A673 (cell line): ENCODE measurements at regions not wholly inside any gene's neighbourhood (a gene's known extent, or its start where the extent isn't known, plus 50 kb on each side); places are given as distances from the start of the nearest gene placed in this dataset.

Experiments
- BruUV-seq: library from RNA; stranded (reverse); fragments of 400-500 nt; replicated peaks from 2 replicates; lab custom pipeline; 2021; lab: Mats Ljungman, UMichigan
- CTCF ChIA-PET: fragments of 300-600 bp; sonication (Branson Sonifier 250); formaldehyde crosslinking; loops from one replicate; lab custom pipeline; 2022; ENCODE audit warnings: antibody characterized with exemption; lab: Charles Lee
- POLR2A ChIA-PET: fragments of 300-600 bp; sonication (Branson Sonifier 250); formaldehyde crosslinking; loops from one replicate; lab custom pipeline; 2022; ENCODE audit warnings: antibody characterized with exemption; ENCODE audit not compliant: low non-redundant PET; lab: Charles Lee
- DNase-seq: peaks from one replicate; pipeline ENCODE4 v3.0.0-alpha.2; 2015; ENCODE audit warnings: low spot score
- H3K27ac ChIP-seq: fragments of 200-600 bp; sonication (generic); 2 replicates; pipeline ENCODE4 v1.5.1; 2016; ENCODE audit warnings: mixed run types, low read depth, mild to moderate bottlenecking, mixed read lengths, antibody characterized with exemption, low read length; ENCODE audit not compliant: poor library complexity, severe bottlenecking
- H3K27me3 ChIP-seq: fragments of 200-600 bp; sonication (generic); replicated peaks from 2 replicates; pipeline ENCODE4 v1.6.1; 2017; ENCODE audit warnings: mixed run types, low read depth, mild to moderate bottlenecking, mixed read lengths, antibody characterized with exemption, low read length; ENCODE audit not compliant: insufficient read depth, poor library complexity
- H3K36me3 ChIP-seq: fragments of 200-600 bp; sonication (generic); 2 replicates; pipeline ENCODE4 v1.6.1; 2016; ENCODE audit warnings: mixed run types, mild to moderate bottlenecking, mixed read lengths, antibody characterized with exemption, low read length; ENCODE audit not compliant: insufficient read depth, poor library complexity, severe bottlenecking
- H3K4me1 ChIP-seq: fragments of 200-600 bp; sonication (generic); 2 replicates; pipeline ENCODE4 v1.6.1; 2017; ENCODE audit warnings: mixed run types, mild to moderate bottlenecking, mixed read lengths, antibody characterized with exemption, low read length; ENCODE audit not compliant: insufficient read depth, poor library complexity, severe bottlenecking
- H3K4me3 ChIP-seq: fragments of 200-600 bp; sonication (generic); 2 replicates; pipeline ENCODE4 v1.5.1; 2016; ENCODE audit warnings: low read depth, mixed run types, mild to moderate bottlenecking, mixed read lengths, low read length; ENCODE audit not compliant: poor library complexity, severe bottlenecking
- H3K9me3 ChIP-seq: fragments of 200-600 bp; sonication (generic); 2 replicates; pipeline ENCODE4 v1.6.1; 2016; ENCODE audit warnings: mixed run types, low read depth, mild to moderate bottlenecking, mixed read lengths, antibody characterized with exemption, low read length; ENCODE audit not compliant: poor library complexity, severe bottlenecking
- EZH2 ChIP-seq: fragments of 200-600 bp; sonication (generic); IDR thresholded peaks from 2 replicates; pipeline ENCODE4 v1.6.1; 2017; ENCODE audit warnings: borderline replicate concordance, low read depth, mild to moderate bottlenecking, mixed read lengths, antibody characterized with exemption, low read length; ENCODE audit not compliant: poor library complexity, severe bottlenecking
- intact Hi-C: fragments of 100-400 bp; cut with micrococcal nuclease; formaldehyde crosslinking; loops from one replicate; pipeline ENCODE4 v1.10.0; 2022; ENCODE audit not compliant: unreplicated experiment
- TF ChIP-seq, protein P1 (sequence below): fragments of 300-800, 200-600 bp; sonication (generic); conservative IDR thresholded peaks from 2 replicates; pipeline ENCODE4 v1.5.1; 2017; ENCODE audit warnings: low read depth, mild to moderate bottlenecking, antibody characterized with exemption, low read length, moderate library complexity, mixed read lengths

DNA sequence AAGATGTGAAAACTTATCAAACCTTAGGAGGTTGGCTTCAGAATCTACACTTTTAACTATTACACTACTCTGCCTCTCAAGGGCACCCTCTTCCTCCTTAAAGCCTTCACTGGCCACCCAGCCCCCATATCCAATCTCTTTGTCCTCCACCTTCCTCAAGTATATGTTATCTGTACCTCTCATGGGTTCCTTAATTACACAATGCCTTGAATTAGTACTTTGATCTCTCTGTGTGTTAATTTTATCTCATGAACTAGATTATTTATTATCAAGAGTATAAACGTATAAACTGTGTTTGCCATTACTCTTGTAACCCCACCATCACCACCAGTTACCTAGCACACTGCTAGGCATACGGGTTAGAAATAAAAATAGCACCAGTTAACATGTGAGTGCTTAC is 83.3 kb downstream of the NCR2 start:
- H3K27me3 ChIP-seq = no peaks in the 10 kb centered on the region
- ChIA-PET CTCF (no interaction called here), POLR2A (no interaction called here)
- BruUV-seq = no TSS peak
- no peaks in the 10 kb centered on the region for H3K36me3 ChIP-seq
- H3K27ac ChIP-seq = no peak overlapping the region
- H3K9me3 ChIP-seq = no peaks in the 10 kb centered on the region
- TF ChIP-seq, protein P1, sequence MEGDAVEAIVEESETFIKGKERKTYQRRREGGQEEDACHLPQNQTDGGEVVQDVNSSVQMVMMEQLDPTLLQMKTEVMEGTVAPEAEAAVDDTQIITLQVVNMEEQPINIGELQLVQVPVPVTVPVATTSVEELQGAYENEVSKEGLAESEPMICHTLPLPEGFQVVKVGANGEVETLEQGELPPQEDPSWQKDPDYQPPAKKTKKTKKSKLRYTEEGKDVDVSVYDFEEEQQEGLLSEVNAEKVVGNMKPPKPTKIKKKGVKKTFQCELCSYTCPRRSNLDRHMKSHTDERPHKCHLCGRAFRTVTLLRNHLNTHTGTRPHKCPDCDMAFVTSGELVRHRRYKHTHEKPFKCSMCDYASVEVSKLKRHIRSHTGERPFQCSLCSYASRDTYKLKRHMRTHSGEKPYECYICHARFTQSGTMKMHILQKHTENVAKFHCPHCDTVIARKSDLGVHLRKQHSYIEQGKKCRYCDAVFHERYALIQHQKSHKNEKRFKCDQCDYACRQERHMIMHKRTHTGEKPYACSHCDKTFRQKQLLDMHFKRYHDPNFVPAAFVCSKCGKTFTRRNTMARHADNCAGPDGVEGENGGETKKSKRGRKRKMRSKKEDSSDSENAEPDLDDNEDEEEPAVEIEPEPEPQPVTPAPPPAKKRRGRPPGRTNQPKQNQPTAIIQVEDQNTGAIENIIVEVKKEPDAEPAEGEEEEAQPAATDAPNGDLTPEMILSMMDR = no peak
- no peak for TF ChIP-seq EZH2
- no peak overlapping the region for H3K4me3 ChIP-seq
- intact Hi-C loops = no loop called here
- no peaks in the 10 kb centered on the region for H3K4me1 ChIP-seq
- DNase-seq = no peak

DNA sequence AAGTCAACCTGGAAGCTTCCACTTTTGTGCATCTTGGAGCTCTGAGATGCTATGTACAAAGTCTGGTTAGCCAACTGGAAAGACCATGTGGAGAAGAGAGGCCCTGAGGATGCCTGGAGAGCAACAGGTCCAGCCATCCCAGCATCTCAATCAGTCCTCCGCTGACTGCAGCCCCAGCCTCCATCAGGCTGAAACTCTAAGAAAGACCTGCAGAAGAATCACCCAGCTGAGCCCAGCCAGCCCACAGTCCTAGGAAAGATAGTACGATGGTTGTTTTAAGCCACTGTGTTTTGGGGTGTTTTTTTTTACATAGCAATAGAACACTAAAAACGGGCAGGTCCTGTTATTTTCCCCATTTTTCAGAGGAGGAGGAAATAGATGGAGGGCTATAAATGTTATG is 84.0 kb downstream of the NCR2 start:
- no peaks in the 10 kb centered on the region for H3K4me1 ChIP-seq
- DNase-seq = no peak
- intact Hi-C loops = no loop called here
- no peaks in the 10 kb centered on the region for H3K36me3 ChIP-seq
- H3K9me3 ChIP-seq = no peaks in the 10 kb centered on the region
- H3K4me3 ChIP-seq = no peak overlapping the region
- TF ChIP-seq EZH2 = no peak
- TF ChIP-seq, protein P1 = no peak
- ChIA-PET POLR2A (no interaction called here), CTCF (no interaction called here)
- BruUV-seq = no TSS peak
- H3K27me3 ChIP-seq = no peaks in the 10 kb centered on the region
- H3K27ac ChIP-seq = no peak overlapping the region

DNA sequence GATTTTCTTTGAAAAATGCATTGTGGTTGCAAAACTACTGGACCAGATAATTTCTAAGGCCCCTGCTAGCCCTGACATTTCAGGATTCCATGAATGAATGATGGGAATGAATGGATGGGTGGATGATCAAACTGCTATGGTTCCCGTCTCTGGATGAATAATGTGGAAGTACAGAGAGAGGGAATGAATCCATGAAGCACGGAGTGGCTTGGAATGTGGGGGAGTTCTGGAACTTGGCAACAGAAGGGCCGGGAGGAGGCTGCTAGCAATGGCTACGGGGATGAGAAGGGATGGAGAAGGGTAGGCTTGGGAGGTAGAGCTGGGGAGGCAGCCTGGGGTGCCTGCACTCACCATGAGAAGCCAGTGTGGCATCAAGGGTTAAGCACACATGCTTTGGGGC is 84.8 kb downstream of the NCR2 start:
- no peak for DNase-seq
- no peaks in the 10 kb centered on the region for H3K27me3 ChIP-seq
- H3K36me3 ChIP-seq = no peaks in the 10 kb centered on the region
- no peaks in the 10 kb centered on the region for H3K4me1 ChIP-seq
- ChIA-PET CTCF (no interaction called here), POLR2A (no interaction called here)
- no TSS peak for BruUV-seq
- H3K9me3 ChIP-seq = no peaks in the 10 kb centered on the region
- no peak overlapping the region for H3K4me3 ChIP-seq
- TF ChIP-seq EZH2 = no peak
- TF ChIP-seq, protein P1 = no peak
- no peak overlapping the region for H3K27ac ChIP-seq
- intact Hi-C loops = no loop called here
